K562 (cell line): ENCODE measurements at regions not wholly inside any gene's neighbourhood (a gene's known extent, or its start where the extent isn't known, plus 50 kb on each side); places are given as distances from the start of the nearest gene placed in this dataset.

Source experiments
- ATAC-seq: fragments of 200-7000 bp; cut with Tn5 transposase; 3 replicates; pipeline ENCODE4 v1.9.1; 2020; ENCODE audit warnings: moderate library complexity
- BruUV-seq: library from RNA; stranded (reverse); fragments of 400-500 nt; replicated peaks from 2 replicates; lab custom pipeline; 2021; lab: Mats Ljungman, UMichigan
- CTCF ChIA-PET: fragments of 300-600 bp; formaldehyde crosslinking; extraction: SDS; loops from one replicate; lab custom pipeline; 2021; ENCODE audit warnings: low intra/inter-chr PET ratio; lab: Yijun Ruan, JAX
- POLR2A ChIA-PET: fragments of 300-600, 350-650 bp; sonication (Branson Sonifier 250); formaldehyde crosslinking; extraction: SDS; loops from one replicate; lab custom pipeline; 2021; ENCODE audit warnings: antibody characterized with exemption, inconsistent platforms; lab: Yijun Ruan, JAX
- DNase-seq, 4 experiments: peaks; one replicate each; pipeline versions ENCODE4 v3.0.0 to v3.0.0-alpha.2; 2011 to 2018; ENCODE audit warnings: low spot score in 3 of 4, mixed read lengths in 3 of 4; ENCODE audit errors: extremely low read depth in 1 of 4
- FAIRE-seq: peaks from 2 replicates; lab custom pipeline; 2011; peaks lifted over from hg19 to GRCh38; lab: Jason Lieb, UNC
- H2AFZ ChIP-seq: 2 replicates; pipeline ENCODE4 v1.6.0; 2011; ENCODE audit warnings: low read depth, low read length, control low read depth, inconsistent platforms
- H3K27ac ChIP-seq: fragments of 200-600 bp; 3 replicates; pipeline ENCODE4 v1.8.0; 2011; ENCODE audit warnings: low read depth, mild to moderate bottlenecking, control low read depth, inconsistent platforms, low read length, moderate library complexity, mixed read lengths; ENCODE audit errors: extremely low read depth
- H3K27me3 ChIP-seq, 2 experiments: fragments of 300-600 bp in 1 of 2; 2 replicates in 1 of 2; 3 replicates in 1 of 2; pipeline versions ENCODE4 v1.6.0 to v1.8.0; 2011; ENCODE audit warnings: inconsistent platforms in 2 of 2, low read length in 2 of 2, mild to moderate bottlenecking in 1 of 2, mixed read lengths in 1 of 2, moderate library complexity in 1 of 2; ENCODE audit not compliant: control insufficient read depth in 2 of 2, insufficient read depth in 2 of 2
- H3K36me3 ChIP-seq: fragments of 300-600 bp; 3 replicates; pipeline ENCODE4 v1.8.0; 2011; ENCODE audit warnings: mild to moderate bottlenecking, low read length, inconsistent platforms; ENCODE audit not compliant: control insufficient read depth, insufficient read depth
- H3K4me1 ChIP-seq, 2 experiments: fragments of 200-600 bp in 1 of 2; replicated peaks in 1 of 2; 2 replicates in 1 of 2; 3 replicates in 1 of 2; pipeline versions ENCODE4 v1.5.1 to v1.8.0; 2011; ENCODE audit warnings: inconsistent platforms in 2 of 2, low read length in 2 of 2, mild to moderate bottlenecking in 1 of 2, mixed read lengths in 1 of 2, moderate library complexity in 1 of 2; ENCODE audit not compliant: control insufficient read depth in 2 of 2, insufficient read depth in 2 of 2
- H3K4me2 ChIP-seq: 2 replicates; pipeline ENCODE4 v1.6.1; 2011; ENCODE audit warnings: low read length, control low read depth, inconsistent platforms, mixed read lengths; ENCODE audit not compliant: insufficient read depth
- H3K4me3 ChIP-seq: fragments of 200-600 bp; sonication (generic), shearing (Covaris generic); 2 replicates; pipeline ENCODE4 v1.5.1; 2016; ENCODE audit warnings: control low read depth, inconsistent platforms
- H3K79me2 ChIP-seq: fragments of 200-600 bp; 3 replicates; pipeline ENCODE4 v1.8.0; 2011; ENCODE audit warnings: low read length, inconsistent platforms; ENCODE audit not compliant: control insufficient read depth, insufficient read depth
- H3K9ac ChIP-seq, 2 experiments: 2 replicates each; pipeline versions ENCODE4 v1.6.0 to v1.6.1; 2011; ENCODE audit warnings: low read depth in 2 of 2, low read length in 2 of 2, control low read depth in 1 of 2, inconsistent platforms in 1 of 2, mild to moderate bottlenecking in 1 of 2, mixed read lengths in 1 of 2; ENCODE audit not compliant: insufficient read depth in 1 of 2
- H3K9me1 ChIP-seq: one replicate; pipeline ENCODE4 v1.6.0; 2011; ENCODE audit warnings: inconsistent platforms, mild to moderate bottlenecking, low read length, moderate library complexity; ENCODE audit not compliant: control insufficient read depth, insufficient read depth
- H3K9me3 ChIP-seq: replicated peaks from 2 replicates; pipeline ENCODE4 v1.5.1; 2011; ENCODE audit warnings: low read depth, low read length, inconsistent platforms; ENCODE audit not compliant: control insufficient read depth, insufficient read depth
- H4K20me1 ChIP-seq: replicated peaks from 2 replicates; pipeline ENCODE4 v1.6.1; 2011; ENCODE audit warnings: low read length, inconsistent platforms, mixed read lengths; ENCODE audit not compliant: control insufficient read depth, insufficient read depth
- JUN ChIP-seq, 2 experiments: sonication (generic) in 1 of 2; formaldehyde crosslinking in 1 of 2; IDR thresholded peaks; 2 replicates each; pipeline versions ENCODE4 v1.6.1 to v1.8.0; 2012 to 2022; ENCODE audit warnings: borderline replicate concordance in 2 of 2, mild to moderate bottlenecking in 2 of 2, improper control_type of control experiment in 1 of 2, low read depth in 1 of 2, low read length in 1 of 2, missing genetic modification reagents in 1 of 2
- MAZ ChIP-seq, 2 experiments: fragments of 450-650 bp in 1 of 2; sonication (generic) in 1 of 2; formaldehyde crosslinking; IDR thresholded peaks in 1 of 2; conservative IDR thresholded peaks in 1 of 2; 2 replicates each; pipeline versions ENCODE4 v1.4.0 to v1.5.0; 2020; ENCODE audit warnings: mild to moderate bottlenecking in 1 of 2, missing genetic modification reagents in 1 of 2
- PURB ChIP-seq: sonication (generic); formaldehyde crosslinking; IDR thresholded peaks from 2 replicates; pipeline ENCODE4 v1.9.0; 2021; ENCODE audit warnings: low read depth, mild to moderate bottlenecking, missing genetic modification reagents
- ZNF79 ChIP-seq: fragments of 250-450 bp; sonication (Bioruptor Pico); IDR thresholded peaks from 2 replicates; pipeline ENCODE4 v1.4.0; 2020; ENCODE audit warnings: low read depth, mild to moderate bottlenecking, moderate library complexity
- ZSCAN32 ChIP-seq: fragments of 450-650 bp; formaldehyde crosslinking; IDR thresholded peaks from 2 replicates; pipeline ENCODE4 v1.4.0; 2020; ENCODE audit warnings: mild to moderate bottlenecking, moderate library complexity
- WGBS: fragments of 100-300 bp; shearing (Covaris generic); methylation state at CpG from one replicate; pipeline ENCODE4 v1.1.6; 2016; ENCODE audit warnings: low coverage, mixed read lengths; ENCODE audit not compliant: insufficient coverage; ENCODE audit errors: missing lambda C conversion rate; 5-methylcytosine and 5-hydroxymethylcytosine counted together
- in situ Hi-C: fragments of 300-500 bp; cut with MboI; formaldehyde crosslinking; loops from 4 replicates; pipeline ENCODE4 v1.15.0; 2018; ENCODE audit warnings: inconsistent platforms, mixed read lengths
- intact Hi-C: fragments of 100-400 bp; cut with micrococcal nuclease; formaldehyde crosslinking; loops from 2 replicates; pipeline ENCODE4 v1.14.2; 2022
- TF ChIP-seq, protein P1 (sequence below): fragments of 450-650 bp; IDR thresholded peaks from 2 replicates; pipeline ENCODE4 v1.6.1; 2017; ENCODE audit warnings: antibody characterized with exemption, mild to moderate bottlenecking
- TF ChIP-seq, protein P2 (sequence below), 2 experiments: fragments of 450-650 bp; IDR thresholded peaks; 2 replicates each; pipeline ENCODE4 v1.6.1; 2016

DNA sequence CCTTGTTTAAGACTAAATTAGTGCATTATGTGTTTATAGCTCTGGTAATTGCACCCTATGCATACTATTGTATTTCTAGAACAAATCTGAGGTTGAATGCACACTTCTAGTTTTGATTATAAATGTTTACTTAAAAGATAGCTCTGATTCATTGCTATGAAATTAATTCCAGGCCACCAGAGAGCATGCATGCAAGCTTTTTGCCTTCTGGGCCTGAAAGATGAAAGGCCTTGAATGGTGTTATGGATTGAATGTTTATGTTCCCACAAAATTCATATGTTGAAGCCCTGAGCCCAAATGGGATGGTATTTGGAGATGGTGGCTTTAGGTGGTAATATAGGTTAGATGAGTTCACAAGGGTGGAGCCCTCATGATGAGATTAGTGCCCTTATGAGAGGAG is 695.0 kb upstream of the MAP3K7 start (continued):
- TF ChIP-seq ZNF79: no peak

DNA sequence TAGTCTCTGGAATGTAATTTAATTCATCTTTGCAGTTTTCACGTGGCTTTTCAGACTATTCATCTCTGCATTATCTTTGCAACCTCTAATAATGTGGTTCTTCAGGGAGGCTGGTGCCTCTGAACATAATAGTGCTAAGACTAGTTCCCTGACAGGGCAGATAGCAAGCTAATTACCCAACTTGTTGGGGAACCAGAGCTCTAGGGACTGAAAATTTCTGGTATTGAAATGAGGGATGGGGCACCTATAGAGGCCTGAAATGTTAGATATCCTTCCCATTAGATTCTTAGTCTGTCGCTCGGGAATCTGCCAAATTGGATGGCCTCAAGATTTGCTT is 693.6 kb upstream of the MAP3K7 start:
- no peak overlapping the region for H3K4me2 ChIP-seq
- H3K27ac ChIP-seq: no peak overlapping the region
- H3K9me1 ChIP-seq: no peaks in the 10 kb centered on the region
- H3K9ac ChIP-seq: no peak overlapping the region
- TF ChIP-seq JUN (IDR thresholded peaks at IDR 0.05; ENCODE audit: borderline replicate concordance, low read depth, low read length) (no peak), JUN (CRISPR knock-in tag; IDR thresholded peaks at IDR 0.05; ENCODE audit: borderline replicate concordance) (no peak)
- TF ChIP-seq, all 486 proteins: peak for 0
- Histone ChIP-seq H2AFZ (no peak overlapping the region), H4K20me1 (no peaks in the 10 kb centered on the region), H3K4me1 (no peaks in the 10 kb centered on the region), H3K79me2 (no peaks in the 10 kb centered on the region), H3K27me3 (no peaks in the 10 kb centered on the region), H3K36me3 (no peaks in the 10 kb centered on the region), H3K4me3 (no peak overlapping the region), H3K9me3 (no peaks in the 10 kb centered on the region)
- POLR2A ChIA-PET: no interaction called here
- intact Hi-C loops: no loop called here
- FAIRE-seq (no peak), ATAC-seq (no peak), DNase-seq (no peak)
- no TSS peak for BruUV-seq
- WGBS: 0% methylated on average over 3 of the region's 3 CpGs
- CTCF ChIA-PET: no interaction called here
- in situ Hi-C loops: no loop called here

- Histone ChIP-seq H3K9me3 (no peaks in the 10 kb centered on the region), H3K9me1 (no peaks in the 10 kb centered on the region), H2AFZ (no peak overlapping the region), H3K27ac (no peak overlapping the region), H3K4me1 (no peaks in the 10 kb centered on the region), H3K4me2 (no peak overlapping the region), H4K20me1 (no peaks in the 10 kb centered on the region), H3K27me3 (no peaks in the 10 kb centered on the region), H3K9ac (no peak overlapping the region), H3K4me3 (no peak overlapping the region), H3K36me3 (no peaks in the 10 kb centered on the region), H3K79me2 (no peaks in the 10 kb centered on the region)
- intact Hi-C loops (no loop called here), in situ Hi-C loops (no loop called here)
- CTCF ChIA-PET: no interaction called here
- no peak for FAIRE-seq
- no peak for DNase-seq
- no TSS peak for BruUV-seq
- WGBS: 2% methylated on average over 7 of the region's 7 CpGs
- no peak for ATAC-seq
- POLR2A ChIA-PET: no interaction called here
- TF ChIP-seq MAZ (CRISPR knock-in tag; conservative IDR thresholded peaks at IDR 0.05 in 1 of 2, IDR thresholded peaks at IDR 0.05 in 1 of 2): no peak
- TF ChIP-seq PURB (CRISPR knock-in tag): no peak
- no peak for TF ChIP-seq ZSCAN32
- TF ChIP-seq, protein P1, sequence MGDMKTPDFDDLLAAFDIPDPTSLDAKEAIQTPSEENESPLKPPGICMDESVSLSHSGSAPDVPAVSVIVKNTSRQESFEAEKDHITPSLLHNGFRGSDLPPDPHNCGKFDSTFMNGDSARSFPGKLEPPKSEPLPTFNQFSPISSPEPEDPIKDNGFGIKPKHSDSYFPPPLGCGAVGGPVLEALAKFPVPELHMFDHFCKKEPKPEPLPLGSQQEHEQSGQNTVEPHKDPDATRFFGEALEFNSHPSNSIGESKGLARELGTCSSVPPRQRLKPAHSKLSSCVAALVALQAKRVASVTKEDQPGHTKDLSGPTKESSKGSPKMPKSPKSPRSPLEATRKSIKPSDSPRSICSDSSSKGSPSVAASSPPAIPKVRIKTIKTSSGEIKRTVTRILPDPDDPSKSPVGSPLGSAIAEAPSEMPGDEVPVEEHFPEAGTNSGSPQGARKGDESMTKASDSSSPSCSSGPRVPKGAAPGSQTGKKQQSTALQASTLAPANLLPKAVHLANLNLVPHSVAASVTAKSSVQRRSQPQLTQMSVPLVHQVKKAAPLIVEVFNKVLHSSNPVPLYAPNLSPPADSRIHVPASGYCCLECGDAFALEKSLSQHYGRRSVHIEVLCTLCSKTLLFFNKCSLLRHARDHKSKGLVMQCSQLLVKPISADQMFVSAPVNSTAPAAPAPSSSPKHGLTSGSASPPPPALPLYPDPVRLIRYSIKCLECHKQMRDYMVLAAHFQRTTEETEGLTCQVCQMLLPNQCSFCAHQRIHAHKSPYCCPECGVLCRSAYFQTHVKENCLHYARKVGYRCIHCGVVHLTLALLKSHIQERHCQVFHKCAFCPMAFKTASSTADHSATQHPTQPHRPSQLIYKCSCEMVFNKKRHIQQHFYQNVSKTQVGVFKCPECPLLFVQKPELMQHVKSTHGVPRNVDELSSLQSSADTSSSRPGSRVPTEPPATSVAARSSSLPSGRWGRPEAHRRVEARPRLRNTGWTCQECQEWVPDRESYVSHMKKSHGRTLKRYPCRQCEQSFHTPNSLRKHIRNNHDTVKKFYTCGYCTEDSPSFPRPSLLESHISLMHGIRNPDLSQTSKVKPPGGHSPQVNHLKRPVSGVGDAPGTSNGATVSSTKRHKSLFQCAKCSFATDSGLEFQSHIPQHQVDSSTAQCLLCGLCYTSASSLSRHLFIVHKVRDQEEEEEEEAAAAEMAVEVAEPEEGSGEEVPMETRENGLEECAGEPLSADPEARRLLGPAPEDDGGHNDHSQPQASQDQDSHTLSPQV: no peak
- TF ChIP-seq, protein P2, sequence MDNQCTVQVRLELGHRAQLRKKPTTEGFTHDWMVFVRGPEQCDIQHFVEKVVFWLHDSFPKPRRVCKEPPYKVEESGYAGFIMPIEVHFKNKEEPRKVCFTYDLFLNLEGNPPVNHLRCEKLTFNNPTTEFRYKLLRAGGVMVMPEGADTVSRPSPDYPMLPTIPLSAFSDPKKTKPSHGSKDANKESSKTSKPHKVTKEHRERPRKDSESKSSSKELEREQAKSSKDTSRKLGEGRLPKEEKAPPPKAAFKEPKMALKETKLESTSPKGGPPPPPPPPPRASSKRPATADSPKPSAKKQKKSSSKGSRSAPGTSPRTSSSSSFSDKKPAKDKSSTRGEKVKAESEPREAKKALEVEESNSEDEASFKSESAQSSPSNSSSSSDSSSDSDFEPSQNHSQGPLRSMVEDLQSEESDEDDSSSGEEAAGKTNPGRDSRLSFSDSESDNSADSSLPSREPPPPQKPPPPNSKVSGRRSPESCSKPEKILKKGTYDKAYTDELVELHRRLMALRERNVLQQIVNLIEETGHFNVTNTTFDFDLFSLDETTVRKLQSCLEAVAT (IDR thresholded peaks at IDR 0.05): no peak
These were observed 693.0 kb upstream of the MAP3K7 start for GRCh38 chr6:91279740-91280493.
